ENCODE measurements at regions not wholly inside any gene's neighbourhood (a gene's known extent, or its start where the extent isn't known, plus 50 kb on each side); places are given as distances from the start of the nearest gene placed in this dataset.

GRCh38 chr6:163662604-163663225 lies 248.2 kb downstream of the QKI start:
- H3K27me3 ChIP-seq (ENCODE audit: low read depth, low read length), result no peaks in the 10 kb centered on the region
- TF ChIP-seq, protein P1, sequence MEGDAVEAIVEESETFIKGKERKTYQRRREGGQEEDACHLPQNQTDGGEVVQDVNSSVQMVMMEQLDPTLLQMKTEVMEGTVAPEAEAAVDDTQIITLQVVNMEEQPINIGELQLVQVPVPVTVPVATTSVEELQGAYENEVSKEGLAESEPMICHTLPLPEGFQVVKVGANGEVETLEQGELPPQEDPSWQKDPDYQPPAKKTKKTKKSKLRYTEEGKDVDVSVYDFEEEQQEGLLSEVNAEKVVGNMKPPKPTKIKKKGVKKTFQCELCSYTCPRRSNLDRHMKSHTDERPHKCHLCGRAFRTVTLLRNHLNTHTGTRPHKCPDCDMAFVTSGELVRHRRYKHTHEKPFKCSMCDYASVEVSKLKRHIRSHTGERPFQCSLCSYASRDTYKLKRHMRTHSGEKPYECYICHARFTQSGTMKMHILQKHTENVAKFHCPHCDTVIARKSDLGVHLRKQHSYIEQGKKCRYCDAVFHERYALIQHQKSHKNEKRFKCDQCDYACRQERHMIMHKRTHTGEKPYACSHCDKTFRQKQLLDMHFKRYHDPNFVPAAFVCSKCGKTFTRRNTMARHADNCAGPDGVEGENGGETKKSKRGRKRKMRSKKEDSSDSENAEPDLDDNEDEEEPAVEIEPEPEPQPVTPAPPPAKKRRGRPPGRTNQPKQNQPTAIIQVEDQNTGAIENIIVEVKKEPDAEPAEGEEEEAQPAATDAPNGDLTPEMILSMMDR (IDR thresholded peaks at IDR 0.05; ENCODE audit: low read depth, low read length), result no peak
- no peak for TF ChIP-seq EZH2phosphoT487 (IDR thresholded peaks at IDR 0.05; ENCODE audit: low read depth)

DNA sequence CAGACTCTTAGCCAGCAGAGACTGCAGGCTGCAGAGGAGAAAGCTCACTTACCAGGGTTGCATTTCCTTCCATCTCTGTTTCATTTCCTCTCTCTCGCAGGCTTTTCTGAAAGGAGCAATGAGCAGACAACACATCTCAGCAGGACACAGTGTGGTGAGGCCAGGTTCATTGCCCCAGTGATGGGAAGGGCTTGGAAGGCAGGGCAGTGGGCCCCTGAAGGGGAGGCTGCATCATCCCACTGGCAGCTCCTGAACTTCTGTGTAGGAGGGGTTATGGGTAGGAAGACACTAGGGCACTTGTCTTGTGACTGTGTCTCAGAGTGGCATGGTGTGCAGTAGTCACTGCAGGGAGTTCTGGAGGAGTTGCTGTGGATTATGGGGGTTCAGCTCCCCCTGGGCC lies 246.8 kb downstream of the QKI start:
- peaks cover 37% of the 10 kb centered on the region for H3K4me1 ChIP-seq (ENCODE audit: low read length)
- H3K4me2 ChIP-seq (ENCODE audit: low read length), result peak overlapping the region; percentile 57
- H4K20me1 ChIP-seq (ENCODE audit: insufficient read depth, low read length), result no peaks in the 10 kb centered on the region
- no peaks in the 10 kb centered on the region for H3K36me3 ChIP-seq (replicated peaks; ENCODE audit: low read depth, low read length)
- TF ChIP-seq, protein P1 (IDR thresholded peaks at IDR 0.05; ENCODE audit: low read depth, low read length), result no peak
- TF ChIP-seq EZH2phosphoT487 (IDR thresholded peaks at IDR 0.05; ENCODE audit: low read depth), result no peak
- H3K9ac ChIP-seq (ENCODE audit: low read length), result peak overlapping the region; percentile 26
- H3K4me3 ChIP-seq (ENCODE audit: low read length), result peak overlapping the region; percentile 33; the same call in 1 of the 2 replicates
- no peak overlapping the region for H2AFZ ChIP-seq (ENCODE audit: low read depth, low read length)
- no peaks in the 10 kb centered on the region for H3K9me3 ChIP-seq (ENCODE audit: insufficient read depth, low read length)
- H3K79me2 ChIP-seq (ENCODE audit: low read length), result no peaks in the 10 kb centered on the region
- H3K27ac ChIP-seq (ENCODE audit: low read length), result peak overlapping the region; percentile 56
- H3K27me3 ChIP-seq (ENCODE audit: low read depth, low read length), result no peaks in the 10 kb centered on the region

More at GRCh38 chr6:163662604-163663225, 248.2 kb downstream of the QKI start:
- H3K36me3 ChIP-seq (replicated peaks; ENCODE audit: low read depth, low read length), result no peaks in the 10 kb centered on the region
- no peak overlapping the region for H3K4me3 ChIP-seq (ENCODE audit: low read length)
- no peak overlapping the region for H3K9ac ChIP-seq (ENCODE audit: low read length)
- H3K4me1 ChIP-seq (ENCODE audit: low read length), result peaks cover 50% of the 10 kb centered on the region
- H3K79me2 ChIP-seq (ENCODE audit: low read length), result no peaks in the 10 kb centered on the region
- H3K9me3 ChIP-seq (ENCODE audit: insufficient read depth, low read length), result no peaks in the 10 kb centered on the region
- H4K20me1 ChIP-seq (ENCODE audit: insufficient read depth, low read length), result no peaks in the 10 kb centered on the region
- H2AFZ ChIP-seq (ENCODE audit: low read depth, low read length), result no peak overlapping the region
- no peak overlapping the region for H3K27ac ChIP-seq (ENCODE audit: low read length)
- no peak overlapping the region for H3K4me2 ChIP-seq (ENCODE audit: low read length)

- TF ChIP-seq, protein P1 (IDR thresholded peaks at IDR 0.05; ENCODE audit: low read depth, low read length), result no peak
- no peak for TF ChIP-seq EZH2phosphoT487 (IDR thresholded peaks at IDR 0.05; ENCODE audit: low read depth)
- Histone ChIP-seq H3K27me3 (ENCODE audit: low read depth, low read length) (no peaks in the 10 kb centered on the region), H3K9me3 (ENCODE audit: insufficient read depth, low read length) (no peaks in the 10 kb centered on the region), H3K4me3 (ENCODE audit: low read length) (no peak overlapping the region), H3K4me2 (ENCODE audit: low read length) (no peak overlapping the region), H3K9ac (ENCODE audit: low read length) (no peak overlapping the region), H2AFZ (ENCODE audit: low read depth, low read length) (no peak overlapping the region), H4K20me1 (ENCODE audit: insufficient read depth, low read length) (no peaks in the 10 kb centered on the region), H3K79me2 (ENCODE audit: low read length) (no peaks in the 10 kb centered on the region), H3K27ac (ENCODE audit: low read length) (no peak overlapping the region), H3K4me1 (ENCODE audit: low read length) (peaks cover 33% of the 10 kb centered on the region), H3K36me3 (replicated peaks; ENCODE audit: low read depth, low read length) (no peaks in the 10 kb centered on the region)
Observed at GRCh38 chr6:163659803-163660202, 245.3 kb downstream of the QKI start.

- Histone ChIP-seq H2AFZ (ENCODE audit: low read depth, low read length) (no peak overlapping the region), H3K36me3 (replicated peaks; ENCODE audit: low read depth, low read length) (no peaks in the 10 kb centered on the region), H3K9ac (ENCODE audit: low read length) (no peak overlapping the region), H3K4me1 (ENCODE audit: low read length) (peaks cover 17% of the 10 kb centered on the region), H3K4me3 (ENCODE audit: low read length) (no peak overlapping the region), H3K9me3 (ENCODE audit: insufficient read depth, low read length) (no peaks in the 10 kb centered on the region), H3K4me2 (ENCODE audit: low read length) (no peak overlapping the region), H3K79me2 (ENCODE audit: low read length) (no peaks in the 10 kb centered on the region), H3K27ac (ENCODE audit: low read length) (no peak overlapping the region), H3K27me3 (ENCODE audit: low read depth, low read length) (no peaks in the 10 kb centered on the region), H4K20me1 (ENCODE audit: insufficient read depth, low read length) (no peaks in the 10 kb centered on the region)
- TF ChIP-seq, protein P1 (IDR thresholded peaks at IDR 0.05; ENCODE audit: low read depth, low read length), result peak; percentile 46
- TF ChIP-seq EZH2phosphoT487 (IDR thresholded peaks at IDR 0.05; ENCODE audit: low read depth), result no peak
Observed at GRCh38 chr6:163655217-163656121, 241.0 kb downstream of the QKI start.
